PC-9 (cell line): ENCODE measurements at regions not wholly inside any gene's neighbourhood (a gene's known extent, or its start where the extent isn't known, plus 50 kb on each side); places are given as distances from the start of the nearest gene placed in this dataset.

Experiments used
- BruUV-seq: library from RNA; stranded (reverse); fragments of 400-500 nt; replicated peaks from 2 replicates; lab custom pipeline; 2021; lab: Mats Ljungman, UMichigan
- CTCF ChIA-PET: fragments of 300-600 bp; sonication (Branson Sonifier 250); formaldehyde crosslinking; loops from one replicate; lab custom pipeline; 2022; ENCODE audit warnings: antibody characterized with exemption; lab: Charles Lee
- POLR2A ChIA-PET: fragments of 300-600 bp; sonication (Branson Sonifier 250); formaldehyde crosslinking; loops from one replicate; lab custom pipeline; 2022; ENCODE audit warnings: antibody characterized with exemption; ENCODE audit not compliant: unreplicated experiment; lab: Charles Lee
- DNase-seq, 2 experiments: peaks; one replicate each; pipeline versions ENCODE4 v3.0.0 to v3.0.0-alpha.2; 2015 to 2022; ENCODE audit warnings: mixed read lengths in 1 of 2
- H2AFZ ChIP-seq: fragments of 200-600 bp; sonication (generic); 2 replicates; pipeline ENCODE4 v1.8.1; 2017; ENCODE audit warnings: antibody characterized with exemption
- H3F3A ChIP-seq: fragments of 200-600 bp; sonication (generic); 2 replicates; pipeline ENCODE4 v1.8.1; 2017; ENCODE audit warnings: antibody characterized with exemption, mild to moderate bottlenecking, low read depth; ENCODE audit not compliant: insufficient read depth
- H3K27ac ChIP-seq: fragments of 200-600 bp; sonication (generic); 2 replicates; pipeline ENCODE4 v1.6.1; 2016; ENCODE audit warnings: mixed run types
- H3K27me3 ChIP-seq: fragments of 200-600 bp; sonication (generic); 2 replicates; pipeline ENCODE4 v1.6.1; 2016; ENCODE audit warnings: low read depth, mixed run types; ENCODE audit not compliant: insufficient read depth
- H3K36me3 ChIP-seq: fragments of 200-600 bp; sonication (generic); 2 replicates; pipeline ENCODE4 v1.6.1; 2016; ENCODE audit warnings: low read depth, mixed run types
- H3K4me1 ChIP-seq: fragments of 200-600 bp; sonication (generic); replicated peaks from 2 replicates; pipeline ENCODE4 v1.6.1; 2016; ENCODE audit warnings: mixed run types; ENCODE audit not compliant: insufficient read depth
- H3K4me2 ChIP-seq: fragments of 200-600 bp; sonication (generic); 2 replicates; pipeline ENCODE4 v1.6.1; 2017; ENCODE audit warnings: mixed run types
- H3K4me3 ChIP-seq: fragments of 200-600 bp; sonication (generic); 2 replicates; pipeline ENCODE4 v1.6.1; 2016; ENCODE audit warnings: mixed run types
- H3K79me2 ChIP-seq: fragments of 200-600 bp; sonication (generic); 2 replicates; pipeline ENCODE4 v1.6.1; 2017; ENCODE audit warnings: low read depth, mixed run types
- H3K9me2 ChIP-seq: fragments of 200-600 bp; sonication (generic); 2 replicates; pipeline ENCODE4 v1.8.1; 2017; ENCODE audit warnings: mild to moderate bottlenecking; ENCODE audit not compliant: insufficient read depth
- H3K9me3 ChIP-seq: fragments of 200-600 bp; sonication (generic); 2 replicates; pipeline ENCODE4 v1.8.1; 2016; ENCODE audit warnings: low read depth; ENCODE audit not compliant: insufficient read depth
- H4K20me1 ChIP-seq: fragments of 200-600 bp; sonication (generic); 2 replicates; pipeline ENCODE4 v1.8.1; 2017; ENCODE audit not compliant: insufficient read depth
- EZH2 ChIP-seq: fragments of 200-600 bp; sonication (generic); IDR thresholded peaks from 2 replicates; pipeline ENCODE4 v1.8.0; 2017; ENCODE audit warnings: antibody characterized with exemption, low read depth
- intact Hi-C: fragments of 100-400 bp; cut with micrococcal nuclease; formaldehyde crosslinking; loops from one replicate; pipeline ENCODE4 v1.10.0; 2022; ENCODE audit not compliant: unreplicated experiment
- TF ChIP-seq, protein P1 (sequence below): fragments of 200-600 bp; sonication (generic); conservative IDR thresholded peaks from 2 replicates; pipeline ENCODE4 v1.6.1; 2017; ENCODE audit warnings: mixed run types, antibody characterized with exemption, mild to moderate bottlenecking, moderate library complexity

DNA sequence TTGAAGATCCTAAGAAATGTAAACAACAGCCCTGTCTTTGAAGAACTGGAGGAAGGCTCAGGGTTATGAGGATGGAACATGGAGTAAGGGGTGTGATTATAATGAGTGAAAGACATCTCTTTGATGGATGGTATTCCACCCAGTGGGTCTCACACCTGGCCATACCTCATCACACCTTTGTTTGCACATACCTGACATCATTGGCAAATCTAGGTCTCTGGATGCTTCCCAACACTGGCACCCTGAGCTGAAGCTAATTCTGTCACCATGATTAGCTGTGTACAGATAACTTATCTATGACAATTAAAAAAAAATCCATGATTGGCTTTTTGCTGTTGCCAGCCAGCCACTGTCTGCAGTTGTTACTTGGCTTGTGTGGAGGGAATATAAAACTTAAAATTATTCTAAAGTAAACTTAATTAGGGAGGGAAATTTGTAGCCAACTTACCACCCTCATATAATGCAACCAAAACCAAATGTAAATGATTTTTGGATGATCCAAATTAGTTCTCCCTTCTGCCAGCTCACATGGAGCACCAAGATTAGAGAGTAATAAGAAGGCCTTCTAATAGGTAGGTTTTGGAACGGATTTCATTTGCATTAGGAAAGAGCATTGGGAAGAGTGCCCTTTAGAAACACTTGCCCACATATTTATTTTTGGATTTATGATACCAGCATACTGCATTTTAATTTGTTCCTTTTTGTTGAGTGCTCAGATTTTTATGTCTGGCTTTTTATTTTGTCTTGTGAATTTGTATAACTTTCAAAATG, 249.5 kb downstream of the SOX4 start:
- no peak overlapping the region for H2AFZ ChIP-seq
- H3K36me3 ChIP-seq, result no peaks in the 10 kb centered on the region
- no peaks in the 10 kb centered on the region for H3K79me2 ChIP-seq
- POLR2A ChIA-PET, result no interaction called here
- no peak overlapping the region for H3K27ac ChIP-seq
- DNase-seq, result peak in 1 of 2 experiments; percentile 37
- no peak overlapping the region for H3K4me2 ChIP-seq
- no peaks in the 10 kb centered on the region for H3K27me3 ChIP-seq
- TF ChIP-seq, protein P1, sequence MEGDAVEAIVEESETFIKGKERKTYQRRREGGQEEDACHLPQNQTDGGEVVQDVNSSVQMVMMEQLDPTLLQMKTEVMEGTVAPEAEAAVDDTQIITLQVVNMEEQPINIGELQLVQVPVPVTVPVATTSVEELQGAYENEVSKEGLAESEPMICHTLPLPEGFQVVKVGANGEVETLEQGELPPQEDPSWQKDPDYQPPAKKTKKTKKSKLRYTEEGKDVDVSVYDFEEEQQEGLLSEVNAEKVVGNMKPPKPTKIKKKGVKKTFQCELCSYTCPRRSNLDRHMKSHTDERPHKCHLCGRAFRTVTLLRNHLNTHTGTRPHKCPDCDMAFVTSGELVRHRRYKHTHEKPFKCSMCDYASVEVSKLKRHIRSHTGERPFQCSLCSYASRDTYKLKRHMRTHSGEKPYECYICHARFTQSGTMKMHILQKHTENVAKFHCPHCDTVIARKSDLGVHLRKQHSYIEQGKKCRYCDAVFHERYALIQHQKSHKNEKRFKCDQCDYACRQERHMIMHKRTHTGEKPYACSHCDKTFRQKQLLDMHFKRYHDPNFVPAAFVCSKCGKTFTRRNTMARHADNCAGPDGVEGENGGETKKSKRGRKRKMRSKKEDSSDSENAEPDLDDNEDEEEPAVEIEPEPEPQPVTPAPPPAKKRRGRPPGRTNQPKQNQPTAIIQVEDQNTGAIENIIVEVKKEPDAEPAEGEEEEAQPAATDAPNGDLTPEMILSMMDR, result no peak
- no peak for TF ChIP-seq EZH2
- H3K4me3 ChIP-seq, result no peak overlapping the region
- no peaks in the 10 kb centered on the region for H3F3A ChIP-seq
- no peaks in the 10 kb centered on the region for H4K20me1 ChIP-seq
- intact Hi-C loops, result loop anchor here (10.0 kb wide), 1 partner anchor 248 kb away; the partner anchor contains the start of gene SOX4
- H3K4me1 ChIP-seq, result peaks cover 8% of the 10 kb centered on the region; the same call in 1 of the 2 replicates
- H3K9me3 ChIP-seq, result no peaks in the 10 kb centered on the region
- no TSS peak for BruUV-seq
- no peaks in the 10 kb centered on the region for H3K9me2 ChIP-seq
- CTCF ChIA-PET, result no interaction called here

GRCh38 chr6:21844120-21844917, 250.8 kb downstream of the SOX4 start:
- Histone ChIP-seq H3K27me3 (no peaks in the 10 kb centered on the region), H4K20me1 (no peaks in the 10 kb centered on the region), H3K36me3 (no peaks in the 10 kb centered on the region), H3K4me1 (0 out of 2 replicates have a peak, but pooled peaks cover 8% of the 10 kb centered on the region), H2AFZ (no peak overlapping the region), H3F3A (no peaks in the 10 kb centered on the region), H3K79me2 (no peaks in the 10 kb centered on the region), H3K4me2 (no peak overlapping the region), H3K9me3 (no peaks in the 10 kb centered on the region), H3K9me2 (no peaks in the 10 kb centered on the region), H3K4me3 (no peak overlapping the region), H3K27ac (no peak overlapping the region)
- TF ChIP-seq, protein P1, result no peak
- TF ChIP-seq EZH2, result no peak
- ChIA-PET POLR2A (no interaction called here), CTCF (no interaction called here)
- BruUV-seq, result no TSS peak
- DNase-seq, result no peak
- intact Hi-C loops, result loop anchor here (10.0 kb wide), 1 partner anchor 250 kb away; the partner anchor contains the start of gene SOX4

GRCh38 chr6:21845018-21845417, 251.5 kb downstream of the SOX4 start:
- Histone ChIP-seq H4K20me1 (no peaks in the 10 kb centered on the region), H3K4me2 (no peak overlapping the region), H3K9me3 (no peaks in the 10 kb centered on the region), H3K4me3 (no peak overlapping the region), H3K27ac (no peak overlapping the region), H3K4me1 (peaks cover 9% of the 10 kb centered on the region), H3K27me3 (no peaks in the 10 kb centered on the region), H3K79me2 (no peaks in the 10 kb centered on the region), H3K9me2 (no peaks in the 10 kb centered on the region), H3K36me3 (no peaks in the 10 kb centered on the region), H3F3A (no peaks in the 10 kb centered on the region), H2AFZ (no peak overlapping the region)
- CTCF ChIA-PET, result no interaction called here
- DNase-seq, result no peak
- TF ChIP-seq EZH2, result no peak
- TF ChIP-seq, protein P1, result no peak
- intact Hi-C loops, result loop anchor here (10.0 kb wide), 1 partner anchor 250 kb away; the partner anchor contains the start of gene SOX4
- POLR2A ChIA-PET, result interaction anchor here (0.6 kb wide), 1 partner anchor 406 kb away, joined by 7 read pairs; no protein-coding TSS in a partner anchor
- no TSS peak for BruUV-seq
